ENCODE measurements at regions not wholly inside any gene's neighbourhood (a gene's known extent, or its start where the extent isn't known, plus 50 kb on each side); places are given as distances from the start of the nearest gene placed in this dataset.

GRCh38 chr2:200041639-200042038 is 86.3 kb downstream of the MAIP1 start:
- no peak for DNase-seq (ENCODE audit: low spot score)
- H3K9me3 Mint-ChIP-seq = peaks cover 11% of the 10 kb centered on the region
- H3K4me3 Mint-ChIP-seq (ENCODE audit: low read depth) = no peak overlapping the region
- H3K27me3 Mint-ChIP-seq (ENCODE audit: low read depth) = peaks cover 3% of the 10 kb centered on the region
- intact Hi-C loops (cut with micrococcal nuclease) = no loop called here
- no peaks in the 10 kb centered on the region for H3K36me3 Mint-ChIP-seq (ENCODE audit: low read depth)
- no peaks in the 10 kb centered on the region for H3K4me1 Mint-ChIP-seq (ENCODE audit: low read depth)
- no peak overlapping the region for H3K27ac Mint-ChIP-seq

GRCh38 chr2:200042102-200042735 is 86.8 kb downstream of the MAIP1 start:
- Mint-ChIP-seq H3K9me3 (peaks cover 12% of the 10 kb centered on the region), H3K36me3 (ENCODE audit: low read depth) (no peaks in the 10 kb centered on the region), H3K4me3 (ENCODE audit: low read depth) (no peak overlapping the region), H3K27me3 (ENCODE audit: low read depth) (peaks cover 3% of the 10 kb centered on the region), H3K27ac (no peak overlapping the region), H3K4me1 (ENCODE audit: low read depth) (no peaks in the 10 kb centered on the region)
- no peak for DNase-seq (ENCODE audit: low spot score)
- intact Hi-C loops (cut with micrococcal nuclease) = no loop called here

- H3K9me3 Mint-ChIP-seq = peaks cover 12% of the 10 kb centered on the region
- intact Hi-C loops (cut with micrococcal nuclease) = no loop called here
- peaks cover 6% of the 10 kb centered on the region for H3K27me3 Mint-ChIP-seq (ENCODE audit: low read depth)
- no peaks in the 10 kb centered on the region for H3K4me1 Mint-ChIP-seq (ENCODE audit: low read depth)
- H3K4me3 Mint-ChIP-seq (ENCODE audit: low read depth) = no peak overlapping the region
- H3K27ac Mint-ChIP-seq = no peak overlapping the region
- DNase-seq (ENCODE audit: low spot score) = no peak
- no peaks in the 10 kb centered on the region for H3K36me3 Mint-ChIP-seq (ENCODE audit: low read depth)
Measured at GRCh38 chr2:200042944-200043343, 87.6 kb downstream of the MAIP1 start.

- peaks cover 12% of the 10 kb centered on the region for H3K9me3 Mint-ChIP-seq
- no peaks in the 10 kb centered on the region for H3K4me1 Mint-ChIP-seq (ENCODE audit: low read depth)
- H3K27ac Mint-ChIP-seq = no peak overlapping the region
- no peak overlapping the region for H3K4me3 Mint-ChIP-seq (ENCODE audit: low read depth)
- intact Hi-C loops (cut with micrococcal nuclease) = no loop called here
- H3K27me3 Mint-ChIP-seq (ENCODE audit: low read depth) = peaks cover 15% of the 10 kb centered on the region
- H3K36me3 Mint-ChIP-seq (ENCODE audit: low read depth) = no peaks in the 10 kb centered on the region
- no peak for DNase-seq (ENCODE audit: low spot score)
Measured at GRCh38 chr2:200044453-200044852, 89.1 kb downstream of the MAIP1 start.

GRCh38 chr2:200048421-200048820 is 93.0 kb downstream of the MAIP1 start:
- no peak overlapping the region for H3K4me3 Mint-ChIP-seq (ENCODE audit: low read depth)
- DNase-seq (ENCODE audit: low spot score) = no peak
- peaks cover 29% of the 10 kb centered on the region for H3K27me3 Mint-ChIP-seq (ENCODE audit: low read depth)
- no peak overlapping the region for H3K27ac Mint-ChIP-seq
- peaks cover 12% of the 10 kb centered on the region for H3K9me3 Mint-ChIP-seq
- no peaks in the 10 kb centered on the region for H3K4me1 Mint-ChIP-seq (ENCODE audit: low read depth)
- H3K36me3 Mint-ChIP-seq (ENCODE audit: low read depth) = no peaks in the 10 kb centered on the region
- intact Hi-C loops (cut with micrococcal nuclease) = no loop called here

GRCh38 chr2:200049086-200049485 is 93.7 kb downstream of the MAIP1 start:
- intact Hi-C loops (cut with micrococcal nuclease) = no loop called here
- H3K4me1 Mint-ChIP-seq (ENCODE audit: low read depth) = no peaks in the 10 kb centered on the region
- no peak for DNase-seq (ENCODE audit: low spot score)

GRCh38 chr2:200050921-200051610 is 95.7 kb downstream of the MAIP1 start:
- Mint-ChIP-seq H3K4me3 (ENCODE audit: low read depth) (no peak overlapping the region), H3K4me1 (ENCODE audit: low read depth) (no peaks in the 10 kb centered on the region), H3K27me3 (ENCODE audit: low read depth) (peaks cover 29% of the 10 kb centered on the region)

More at GRCh38 chr2:200049086-200049485, 93.7 kb downstream of the MAIP1 start:
- no peak overlapping the region for H3K27ac Mint-ChIP-seq
- peaks cover 29% of the 10 kb centered on the region for H3K27me3 Mint-ChIP-seq (ENCODE audit: low read depth)
- H3K36me3 Mint-ChIP-seq (ENCODE audit: low read depth) = no peaks in the 10 kb centered on the region
- peaks cover 12% of the 10 kb centered on the region for H3K9me3 Mint-ChIP-seq
- no peak overlapping the region for H3K4me3 Mint-ChIP-seq (ENCODE audit: low read depth)

GRCh38 chr2:200051611-200051945 is 96.2 kb downstream of the MAIP1 start:
- H3K27ac Mint-ChIP-seq = no peak overlapping the region
- intact Hi-C loops (cut with micrococcal nuclease) = no loop called here
- H3K27me3 Mint-ChIP-seq (ENCODE audit: low read depth) = peaks cover 29% of the 10 kb centered on the region
- no peaks in the 10 kb centered on the region for H3K36me3 Mint-ChIP-seq (ENCODE audit: low read depth)
- DNase-seq (ENCODE audit: low spot score) = no peak
- no peak overlapping the region for H3K4me3 Mint-ChIP-seq (ENCODE audit: low read depth)
- H3K4me1 Mint-ChIP-seq (ENCODE audit: low read depth) = no peaks in the 10 kb centered on the region
- H3K9me3 Mint-ChIP-seq = peaks cover 2% of the 10 kb centered on the region

More at GRCh38 chr2:200050921-200051610, 95.7 kb downstream of the MAIP1 start:
- DNase-seq (ENCODE audit: low spot score) = no peak
- intact Hi-C loops (cut with micrococcal nuclease) = no loop called here
- Mint-ChIP-seq H3K36me3 (ENCODE audit: low read depth) (no peaks in the 10 kb centered on the region), H3K9me3 (peaks cover 7% of the 10 kb centered on the region), H3K27ac (no peak overlapping the region)

GRCh38 chr2:200052627-200053026 is 97.2 kb downstream of the MAIP1 start:
- no peak for DNase-seq (ENCODE audit: low spot score)
- peaks cover 26% of the 10 kb centered on the region for H3K27me3 Mint-ChIP-seq (ENCODE audit: low read depth)
- no peaks in the 10 kb centered on the region for H3K36me3 Mint-ChIP-seq (ENCODE audit: low read depth)
- no peaks in the 10 kb centered on the region for H3K4me1 Mint-ChIP-seq (ENCODE audit: low read depth)
- no peak overlapping the region for H3K27ac Mint-ChIP-seq
- no peak overlapping the region for H3K4me3 Mint-ChIP-seq (ENCODE audit: low read depth)
- intact Hi-C loops (cut with micrococcal nuclease) = no loop called here
- H3K9me3 Mint-ChIP-seq = no peaks in the 10 kb centered on the region

- H3K36me3 Mint-ChIP-seq (ENCODE audit: low read depth) = no peaks in the 10 kb centered on the region
- no peak for DNase-seq (ENCODE audit: low spot score)
- peaks cover 23% of the 10 kb centered on the region for H3K27me3 Mint-ChIP-seq (ENCODE audit: low read depth)
- intact Hi-C loops (cut with micrococcal nuclease) = no loop called here
- no peaks in the 10 kb centered on the region for H3K9me3 Mint-ChIP-seq
- H3K27ac Mint-ChIP-seq = no peak overlapping the region
- no peaks in the 10 kb centered on the region for H3K4me1 Mint-ChIP-seq (ENCODE audit: low read depth)
- H3K4me3 Mint-ChIP-seq (ENCODE audit: low read depth) = no peak overlapping the region
Measured at GRCh38 chr2:200054681-200055468, 99.5 kb downstream of the MAIP1 start.

- Mint-ChIP-seq H3K4me1 (ENCODE audit: low read depth) (no peaks in the 10 kb centered on the region), H3K9me3 (no peaks in the 10 kb centered on the region), H3K27ac (no peak overlapping the region), H3K27me3 (ENCODE audit: low read depth) (peaks cover 17% of the 10 kb centered on the region), H3K36me3 (ENCODE audit: low read depth) (no peaks in the 10 kb centered on the region), H3K4me3 (ENCODE audit: low read depth) (no peak overlapping the region)
- no peak for DNase-seq (ENCODE audit: low spot score)
- intact Hi-C loops (cut with micrococcal nuclease) = no loop called here
Measured at GRCh38 chr2:200056105-200056504, 100.7 kb downstream of the MAIP1 start.

GRCh38 chr2:200063155-200063554 is 107.8 kb downstream of the MAIP1 start:
- intact Hi-C loops (cut with micrococcal nuclease) = no loop called here
- Mint-ChIP-seq H3K9me3 (no peaks in the 10 kb centered on the region), H3K4me3 (ENCODE audit: low read depth) (no peak overlapping the region), H3K27ac (no peak overlapping the region), H3K27me3 (ENCODE audit: low read depth) (peaks cover 23% of the 10 kb centered on the region), H3K4me1 (ENCODE audit: low read depth) (no peaks in the 10 kb centered on the region), H3K36me3 (ENCODE audit: low read depth) (no peaks in the 10 kb centered on the region)
- no peak for DNase-seq (ENCODE audit: low spot score)

- intact Hi-C loops (cut with micrococcal nuclease) = no loop called here
- Mint-ChIP-seq H3K4me1 (ENCODE audit: low read depth) (no peaks in the 10 kb centered on the region), H3K9me3 (no peaks in the 10 kb centered on the region), H3K36me3 (ENCODE audit: low read depth) (no peaks in the 10 kb centered on the region), H3K27ac (no peak overlapping the region), H3K4me3 (ENCODE audit: low read depth) (no peak overlapping the region), H3K27me3 (ENCODE audit: low read depth) (peaks cover 15% of the 10 kb centered on the region)
- no peak for DNase-seq (ENCODE audit: low spot score)
Measured at GRCh38 chr2:200064879-200065278, 109.5 kb downstream of the MAIP1 start.

Data from activated T-helper 2 cell treated with anti-CD3 and anti-CD28 coated beads, Interferon-gamma antibody, Interleukin-2, Interleukin-4, amounts not matched to agents 10 μg/mL and 5 μg/mL and 100 μg/mL, durations not matched to agents 14 hours and 24 hours and 36 hours (primary cell).